ENCODE measurements at regions not wholly inside any gene's neighbourhood (a gene's known extent, or its start where the extent isn't known, plus 50 kb on each side); places are given as distances from the start of the nearest gene placed in this dataset.
"Not testable (repeated sequence)": the region's sequence is repeated elsewhere in the genome, so short reads cannot be mapped to it uniquely, and the experiment has no call there.

GRCh38 chr6:76852776-76853175 is 610.5 kb downstream of the HTR1B start (continued):
- TF ChIP-seq REST (IDR thresholded peaks at IDR 0.05; ENCODE audit: low read depth) = no peak

- H4K20me1 ChIP-seq (ENCODE audit: insufficient read depth); H3K9me2 ChIP-seq (ENCODE audit: insufficient read depth); H3K9ac ChIP-seq (ENCODE audit: low read length); DNase-seq (ENCODE audit: low read depth, low spot score); RAD21 ChIA-PET (ENCODE audit: low non-redundant PET in 1 of 2, low total read pairs in 2 of 2, uncharacterized antibody in 2 of 2, unreplicated experiment in 2 of 2); ATAC-seq; H3K9me3 ChIP-seq (ENCODE audit: control insufficient read depth in 1 of 2, insufficient read depth in 1 of 2, low read depth in 1 of 2, low read length in 2 of 2); H3K36me3 ChIP-seq (ENCODE audit: control insufficient read depth in 1 of 2, insufficient read depth in 2 of 2, low read length in 2 of 2); H3K79me2 ChIP-seq (ENCODE audit: insufficient read depth, low read length); POLR2A ChIA-PET; CTCF ChIA-PET; BruUV-seq (replicated peaks); H3K4me2 ChIP-seq (ENCODE audit: low read length); H3K27me3 ChIP-seq (ENCODE audit: insufficient read depth, low read length); H3K27ac ChIP-seq (ENCODE audit: low read depth, low read length); H3K4me1 ChIP-seq (ENCODE audit: control insufficient read depth in 1 of 2, insufficient read depth in 2 of 2, low read length in 2 of 2); intact Hi-C loops (cut with micrococcal nuclease); H2AFZ ChIP-seq (ENCODE audit: low read depth, low read length, poor library complexity, severe bottlenecking); H3K4me3 ChIP-seq (replicated peaks in 1 of 2; ENCODE audit: low read depth in 1 of 2, low read length in 2 of 2): not testable (repeated sequence)
Observed at GRCh38 chr6:76849274-76849970, 613.9 kb downstream of the HTR1B start.
